Lung (tissue), 11 donors: ENCODE measurements at regions not wholly inside any gene's neighbourhood (a gene's known extent, or its start where the extent isn't known, plus 50 kb on each side); places are given as distances from the start of the nearest gene placed in this dataset.

Experiments used
- ATAC-seq: fragments of 200-7000 bp; cut with Tn5 transposase; one replicate; pipeline ENCODE4 v1.9.1; 2020; ENCODE audit warnings: moderate number of reproducible peaks; ENCODE audit not compliant: insufficient read depth, low FRiP score
- DNase-seq, 3 donors: peaks; one replicate each; pipeline ENCODE4 v3.0.0-alpha.2; 2013 to 2017
- H3K27ac ChIP-seq, 2 donors: one replicate each; pipeline ENCODE4 v1.5.1; 2013; ENCODE audit warnings: mild to moderate bottlenecking in 2 of 2, moderate library complexity in 2 of 2, control low read depth in 1 of 2, inconsistent platforms in 1 of 2, low read depth in 1 of 2, low read length in 1 of 2
- H3K27me3 ChIP-seq, 3 donors: one replicate each; pipeline ENCODE4 v1.5.1; 2013; ENCODE audit warnings: low read length in 2 of 3; ENCODE audit not compliant: control insufficient read depth in 3 of 3, insufficient read depth in 3 of 3
- H3K36me3 ChIP-seq, 4 donors: one replicate each; pipeline ENCODE4 v1.5.1; 2013; ENCODE audit warnings: low read length in 4 of 4, mild to moderate bottlenecking in 1 of 4, moderate library complexity in 1 of 4; ENCODE audit not compliant: control insufficient read depth in 4 of 4, insufficient read depth in 4 of 4
- H3K4me1 ChIP-seq, 5 donors: one replicate each; pipeline ENCODE4 v1.5.1; 2013; ENCODE audit warnings: low read length in 5 of 5, mild to moderate bottlenecking in 2 of 5, moderate library complexity in 1 of 5; ENCODE audit not compliant: control insufficient read depth in 5 of 5, insufficient read depth in 5 of 5
- H3K4me3 ChIP-seq: one replicate; pipeline ENCODE4 v1.5.1; 2013; ENCODE audit warnings: mild to moderate bottlenecking, control low read depth, moderate library complexity
- H3K9ac ChIP-seq, 2 donors: one replicate each; pipeline ENCODE4 v1.5.1; 2013; ENCODE audit warnings: low read length in 2 of 2, control low read depth in 1 of 2; ENCODE audit not compliant: insufficient read depth in 1 of 2
- H3K9me3 ChIP-seq, 4 donors: one replicate each; pipeline ENCODE4 v1.5.1; 2013; ENCODE audit warnings: low read length in 3 of 4, mild to moderate bottlenecking in 1 of 4, moderate library complexity in 1 of 4; ENCODE audit not compliant: control insufficient read depth in 4 of 4, insufficient read depth in 3 of 4
- CTCF ChIP-seq: IDR thresholded peaks from 2 replicates; pipeline ENCODE4 v1.5.1; 2012; ENCODE audit warnings: mild to moderate bottlenecking; ENCODE audit errors: control extremely low read depth, extremely low read depth
- WGBS, 2 donors: extraction: QIAGEN DNeasy Blood & Tissue Kit; methylation state at CpG; one replicate each; pipeline ENCODE4 v1.1.7; 2013; 5-methylcytosine and 5-hydroxymethylcytosine counted together
- donor health status: control.
- donor health status: control.
- donor health status: Bipolar disorder and iron deficiency.
- donor health status: healthy.
- donor health status: DM: yes; HTN: yes; CAD: no.

- TF ChIP-seq CTCF = no peak
- H3K4me1 ChIP-seq = no peaks in the 10 kb centered on the region
- 50 to 62% methylated on average over 2 of the region's 2 CpGs for whole genome bisulfite sequencing, 2 donors
- no peak overlapping the region for H3K4me3 ChIP-seq
- ATAC-seq (no peak), DNase-seq (no peak)
- H3K27ac ChIP-seq = no peak overlapping the region
- H3K36me3 ChIP-seq = no peaks in the 10 kb centered on the region
- H3K27me3 ChIP-seq = no peaks in the 10 kb centered on the region
- no peak overlapping the region for H3K9ac ChIP-seq
- no peaks in the 10 kb centered on the region for H3K9me3 ChIP-seq
Observed at GRCh38 chr3:135755330-135756105, 210.0 kb upstream of the PPP2R3A start.

- Histone ChIP-seq H3K9ac (no peak overlapping the region), H3K27ac (no peak overlapping the region), H3K27me3 (no peaks in the 10 kb centered on the region), H3K9me3 (no peaks in the 10 kb centered on the region), H3K4me1 (no peaks in the 10 kb centered on the region), H3K4me3 (no peak overlapping the region), H3K36me3 (no peaks in the 10 kb centered on the region)
- no peak for ATAC-seq
- 67 to 86% methylated on average over 3 of the region's 3 CpGs for WGBS, 2 donors
- TF ChIP-seq CTCF = no peak
- DNase-seq = no peak
Observed at GRCh38 chr3:135756106-135756668, 209.3 kb upstream of the PPP2R3A start.

GRCh38 chr3:135757421-135757820 lies 208.1 kb upstream of the PPP2R3A start:
- DNase-seq = no peak
- no peak overlapping the region for H3K27ac ChIP-seq
- 88 to 89% methylated on average over 4 of the region's 4 CpGs for WGBS, 2 donors

More at GRCh38 chr3:135757421-135757820, 208.1 kb upstream of the PPP2R3A start:
- Histone ChIP-seq H3K27me3 (no peaks in the 10 kb centered on the region), H3K9me3 (peaks cover 0 to under 1% (median 0%) of the 10 kb centered on the region in 4 donors), H3K4me1 (no peaks in the 10 kb centered on the region), H3K9ac (no peak overlapping the region), H3K4me3 (no peak overlapping the region), H3K36me3 (no peaks in the 10 kb centered on the region)
- ATAC-seq = no peak
- no peak for TF ChIP-seq CTCF
